ENCODE measurements at regions not wholly inside any gene's neighbourhood (a gene's known extent, or its start where the extent isn't known, plus 50 kb on each side); places are given as distances from the start of the nearest gene placed in this dataset.

DNA sequence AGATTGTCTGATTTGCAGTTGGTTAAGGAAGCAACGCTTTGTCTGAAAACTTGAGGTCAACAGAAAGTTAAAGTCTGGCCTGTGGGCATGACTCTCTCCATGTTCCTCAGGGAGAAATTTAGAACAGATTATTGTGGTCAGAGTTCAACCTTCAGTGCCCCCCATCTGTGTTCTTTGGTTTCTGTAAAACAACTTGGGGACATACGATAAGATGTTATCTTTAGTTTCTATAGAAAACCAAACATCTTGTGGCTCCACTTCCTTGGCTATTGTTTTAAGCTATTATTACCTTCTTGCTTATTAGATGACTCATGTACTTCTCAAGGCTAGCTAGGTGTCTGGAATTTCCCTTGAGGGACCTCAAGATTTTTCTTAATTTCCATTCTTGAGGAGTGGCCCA, 507.7 kb downstream of the PDHA2 start:
- ATAC-seq = no peak
- TF ChIP-seq ESRRG (CRISPR knock-in tag; IDR thresholded peaks at IDR 0.05) (no peak), TOX (CRISPR knock-in tag; IDR thresholded peaks at IDR 0.05; ENCODE audit: borderline replicate concordance) (no peak), RARB (CRISPR knock-in tag; IDR thresholded peaks at IDR 0.05) (no peak), PPARA (CRISPR knock-in tag; IDR thresholded peaks at IDR 0.05; ENCODE audit: borderline replicate concordance) (no peak)
- TF ChIP-seq, protein P1, sequence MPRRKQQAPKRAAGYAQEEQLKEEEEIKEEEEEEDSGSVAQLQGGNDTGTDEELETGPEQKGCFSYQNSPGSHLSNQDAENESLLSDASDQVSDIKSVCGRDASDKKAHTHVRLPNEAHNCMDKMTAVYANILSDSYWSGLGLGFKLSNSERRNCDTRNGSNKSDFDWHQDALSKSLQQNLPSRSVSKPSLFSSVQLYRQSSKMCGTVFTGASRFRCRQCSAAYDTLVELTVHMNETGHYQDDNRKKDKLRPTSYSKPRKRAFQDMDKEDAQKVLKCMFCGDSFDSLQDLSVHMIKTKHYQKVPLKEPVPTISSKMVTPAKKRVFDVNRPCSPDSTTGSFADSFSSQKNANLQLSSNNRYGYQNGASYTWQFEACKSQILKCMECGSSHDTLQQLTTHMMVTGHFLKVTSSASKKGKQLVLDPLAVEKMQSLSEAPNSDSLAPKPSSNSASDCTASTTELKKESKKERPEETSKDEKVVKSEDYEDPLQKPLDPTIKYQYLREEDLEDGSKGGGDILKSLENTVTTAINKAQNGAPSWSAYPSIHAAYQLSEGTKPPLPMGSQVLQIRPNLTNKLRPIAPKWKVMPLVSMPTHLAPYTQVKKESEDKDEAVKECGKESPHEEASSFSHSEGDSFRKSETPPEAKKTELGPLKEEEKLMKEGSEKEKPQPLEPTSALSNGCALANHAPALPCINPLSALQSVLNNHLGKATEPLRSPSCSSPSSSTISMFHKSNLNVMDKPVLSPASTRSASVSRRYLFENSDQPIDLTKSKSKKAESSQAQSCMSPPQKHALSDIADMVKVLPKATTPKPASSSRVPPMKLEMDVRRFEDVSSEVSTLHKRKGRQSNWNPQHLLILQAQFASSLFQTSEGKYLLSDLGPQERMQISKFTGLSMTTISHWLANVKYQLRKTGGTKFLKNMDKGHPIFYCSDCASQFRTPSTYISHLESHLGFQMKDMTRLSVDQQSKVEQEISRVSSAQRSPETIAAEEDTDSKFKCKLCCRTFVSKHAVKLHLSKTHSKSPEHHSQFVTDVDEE (CRISPR knock-in tag; IDR thresholded peaks at IDR 0.05) = no peak

DNA sequence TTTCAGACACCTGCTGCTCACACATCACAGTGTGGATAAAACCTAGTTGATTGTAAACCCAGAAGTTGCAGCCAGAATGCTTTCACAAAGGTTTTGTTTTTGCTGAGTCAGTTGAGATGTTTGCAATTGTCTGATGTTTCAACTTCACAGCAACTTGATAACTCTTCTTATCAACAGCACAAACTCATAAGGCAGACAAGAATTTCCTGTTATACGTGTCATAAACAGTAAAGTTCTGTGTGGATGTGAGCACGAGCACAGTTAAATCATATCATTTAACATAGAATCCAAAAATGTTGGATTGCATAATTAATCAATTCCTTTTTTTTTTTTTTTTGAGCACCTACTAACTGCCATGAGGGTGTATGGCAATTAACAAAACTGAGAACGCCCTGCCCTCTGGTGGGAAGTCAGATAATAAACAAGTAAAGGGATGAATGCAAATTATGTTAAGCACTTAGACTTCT, 512.2 kb downstream of the PDHA2 start:
- ATAC-seq = 0 out of 3 replicates have a peak, but pooled peaks have one; percentile 43
- TF ChIP-seq BACH2 (CRISPR knock-in tag; IDR thresholded peaks at IDR 0.05; ENCODE audit: borderline replicate concordance) = no peak
- no peak for TF ChIP-seq PPARA (CRISPR knock-in tag; IDR thresholded peaks at IDR 0.05; ENCODE audit: borderline replicate concordance)
- TF ChIP-seq CSDC2 (CRISPR knock-in tag; IDR thresholded peaks at IDR 0.05) = no peak
- TF ChIP-seq ZFP3 (CRISPR knock-in tag; IDR thresholded peaks at IDR 0.05) = no peak
- TF ChIP-seq SNAI2 (CRISPR knock-in tag; IDR thresholded peaks at IDR 0.05) = no peak

DNA sequence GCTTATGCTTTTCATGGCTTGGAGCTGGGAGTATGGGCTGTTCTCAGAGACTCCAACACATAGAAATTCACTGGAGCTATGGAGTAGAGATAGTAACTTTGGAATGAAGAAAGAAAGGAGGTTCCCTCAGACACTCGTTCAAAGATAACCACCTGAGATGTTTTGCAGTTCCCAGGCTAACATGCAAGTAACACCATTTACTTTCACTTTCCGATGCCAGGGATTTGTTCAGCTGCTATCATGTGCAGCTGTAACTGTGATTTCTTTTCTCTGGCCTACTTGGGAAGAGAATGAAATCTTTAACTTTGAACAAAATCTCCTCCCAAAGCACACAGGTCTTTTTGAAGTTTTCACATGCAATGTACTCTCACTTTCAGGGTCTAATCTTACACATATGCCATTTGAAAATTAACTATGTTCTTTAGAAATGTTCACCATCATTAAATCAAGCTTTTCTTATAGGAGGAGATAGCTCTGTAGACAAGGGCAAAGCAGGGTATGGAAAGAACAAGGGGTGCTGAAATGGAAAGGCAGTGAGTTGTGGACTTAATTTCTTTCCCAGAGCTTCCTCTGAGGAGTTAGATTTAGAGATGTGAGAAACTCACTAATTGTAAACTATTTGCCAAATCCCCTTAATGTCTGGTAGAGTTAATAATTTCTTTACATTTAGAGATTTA, 514.3 kb downstream of the PDHA2 start:
- TF ChIP-seq, protein P1 (CRISPR knock-in tag; IDR thresholded peaks at IDR 0.05) = no peak
- no peak for TF ChIP-seq ZNF8 (CRISPR knock-in tag; IDR thresholded peaks at IDR 0.05)
- TF ChIP-seq, protein P2, sequence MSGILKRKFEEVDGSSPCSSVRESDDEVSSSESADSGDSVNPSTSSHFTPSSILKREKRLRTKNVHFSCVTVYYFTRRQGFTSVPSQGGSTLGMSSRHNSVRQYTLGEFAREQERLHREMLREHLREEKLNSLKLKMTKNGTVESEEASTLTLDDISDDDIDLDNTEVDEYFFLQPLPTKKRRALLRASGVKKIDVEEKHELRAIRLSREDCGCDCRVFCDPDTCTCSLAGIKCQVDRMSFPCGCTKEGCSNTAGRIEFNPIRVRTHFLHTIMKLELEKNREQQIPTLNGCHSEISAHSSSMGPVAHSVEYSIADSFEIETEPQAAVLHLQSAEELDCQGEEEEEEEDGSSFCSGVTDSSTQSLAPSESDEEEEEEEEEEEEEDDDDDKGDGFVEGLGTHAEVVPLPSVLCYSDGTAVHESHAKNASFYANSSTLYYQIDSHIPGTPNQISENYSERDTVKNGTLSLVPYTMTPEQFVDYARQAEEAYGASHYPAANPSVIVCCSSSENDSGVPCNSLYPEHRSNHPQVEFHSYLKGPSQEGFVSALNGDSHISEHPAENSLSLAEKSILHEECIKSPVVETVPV (CRISPR knock-in tag; IDR thresholded peaks at IDR 0.05) = no peak
- TF ChIP-seq ZNF70 (CRISPR knock-in tag; IDR thresholded peaks at IDR 0.05) = no peak
- no peak for TF ChIP-seq RARB (CRISPR knock-in tag; IDR thresholded peaks at IDR 0.05)
- no peak for TF ChIP-seq TOX (CRISPR knock-in tag; IDR thresholded peaks at IDR 0.05; ENCODE audit: borderline replicate concordance)
- no peak for TF ChIP-seq ARNTL (CRISPR knock-in tag; IDR thresholded peaks at IDR 0.05; ENCODE audit: borderline replicate concordance, low read depth)
- TF ChIP-seq, protein P3, sequence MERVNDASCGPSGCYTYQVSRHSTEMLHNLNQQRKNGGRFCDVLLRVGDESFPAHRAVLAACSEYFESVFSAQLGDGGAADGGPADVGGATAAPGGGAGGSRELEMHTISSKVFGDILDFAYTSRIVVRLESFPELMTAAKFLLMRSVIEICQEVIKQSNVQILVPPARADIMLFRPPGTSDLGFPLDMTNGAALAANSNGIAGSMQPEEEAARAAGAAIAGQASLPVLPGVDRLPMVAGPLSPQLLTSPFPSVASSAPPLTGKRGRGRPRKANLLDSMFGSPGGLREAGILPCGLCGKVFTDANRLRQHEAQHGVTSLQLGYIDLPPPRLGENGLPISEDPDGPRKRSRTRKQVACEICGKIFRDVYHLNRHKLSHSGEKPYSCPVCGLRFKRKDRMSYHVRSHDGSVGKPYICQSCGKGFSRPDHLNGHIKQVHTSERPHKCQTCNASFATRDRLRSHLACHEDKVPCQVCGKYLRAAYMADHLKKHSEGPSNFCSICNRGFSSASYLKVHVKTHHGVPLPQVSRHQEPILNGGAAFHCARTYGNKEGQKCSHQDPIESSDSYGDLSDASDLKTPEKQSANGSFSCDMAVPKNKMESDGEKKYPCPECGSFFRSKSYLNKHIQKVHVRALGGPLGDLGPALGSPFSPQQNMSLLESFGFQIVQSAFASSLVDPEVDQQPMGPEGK (CRISPR knock-in tag; IDR thresholded peaks at IDR 0.05; ENCODE audit: borderline replicate concordance) = no peak
- ATAC-seq = peak; percentile 56; the same call in 2 of the 3 replicates

DNA sequence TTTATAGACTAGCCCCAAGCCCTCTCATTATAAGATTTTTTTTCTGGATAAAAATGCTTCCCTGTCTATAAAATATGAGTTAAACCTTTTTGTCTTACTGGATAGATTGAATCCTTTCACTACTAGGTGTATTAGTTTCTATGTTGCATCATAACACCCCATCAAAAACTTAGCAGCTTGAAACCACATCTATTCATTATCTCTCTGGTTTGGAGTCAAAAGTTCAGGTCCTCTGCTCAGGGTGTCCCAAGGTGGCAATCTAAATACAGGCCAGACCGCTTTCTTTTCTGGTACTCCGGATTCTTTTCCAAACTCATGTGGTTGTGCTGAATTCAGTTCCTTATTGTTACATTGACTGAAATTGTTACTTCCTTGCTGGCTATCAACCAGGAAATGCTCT, 515.5 kb downstream of the PDHA2 start:
- ATAC-seq = no peak
- TF ChIP-seq TCF4 (CRISPR knock-in tag; IDR thresholded peaks at IDR 0.05; ENCODE audit: borderline replicate concordance) (no peak), BACH2 (CRISPR knock-in tag; IDR thresholded peaks at IDR 0.05; ENCODE audit: borderline replicate concordance) (no peak), OSR1 (CRISPR knock-in tag; IDR thresholded peaks at IDR 0.05) (no peak), ZNF565 (CRISPR knock-in tag; conservative IDR thresholded peaks at IDR 0.05; ENCODE audit: low read depth) (no peak), RARB (CRISPR knock-in tag; IDR thresholded peaks at IDR 0.05) (no peak), ZFP30 (CRISPR knock-in tag; IDR thresholded peaks at IDR 0.05) (no peak), SNAI2 (CRISPR knock-in tag; IDR thresholded peaks at IDR 0.05) (no peak), PPARA (CRISPR knock-in tag; IDR thresholded peaks at IDR 0.05; ENCODE audit: borderline replicate concordance) (no peak), CSDC2 (CRISPR knock-in tag; IDR thresholded peaks at IDR 0.05) (no peak), ARNTL (CRISPR knock-in tag; IDR thresholded peaks at IDR 0.05; ENCODE audit: borderline replicate concordance, low read depth) (no peak), ISL1 (CRISPR knock-in tag; IDR thresholded peaks at IDR 0.05) (no peak), TOX (CRISPR knock-in tag; IDR thresholded peaks at IDR 0.05; ENCODE audit: borderline replicate concordance) (no peak), ZNF8 (CRISPR knock-in tag; IDR thresholded peaks at IDR 0.05) (no peak)
- TF ChIP-seq, protein P1 (CRISPR knock-in tag; IDR thresholded peaks at IDR 0.05) = no peak
- TF ChIP-seq, protein P4, sequence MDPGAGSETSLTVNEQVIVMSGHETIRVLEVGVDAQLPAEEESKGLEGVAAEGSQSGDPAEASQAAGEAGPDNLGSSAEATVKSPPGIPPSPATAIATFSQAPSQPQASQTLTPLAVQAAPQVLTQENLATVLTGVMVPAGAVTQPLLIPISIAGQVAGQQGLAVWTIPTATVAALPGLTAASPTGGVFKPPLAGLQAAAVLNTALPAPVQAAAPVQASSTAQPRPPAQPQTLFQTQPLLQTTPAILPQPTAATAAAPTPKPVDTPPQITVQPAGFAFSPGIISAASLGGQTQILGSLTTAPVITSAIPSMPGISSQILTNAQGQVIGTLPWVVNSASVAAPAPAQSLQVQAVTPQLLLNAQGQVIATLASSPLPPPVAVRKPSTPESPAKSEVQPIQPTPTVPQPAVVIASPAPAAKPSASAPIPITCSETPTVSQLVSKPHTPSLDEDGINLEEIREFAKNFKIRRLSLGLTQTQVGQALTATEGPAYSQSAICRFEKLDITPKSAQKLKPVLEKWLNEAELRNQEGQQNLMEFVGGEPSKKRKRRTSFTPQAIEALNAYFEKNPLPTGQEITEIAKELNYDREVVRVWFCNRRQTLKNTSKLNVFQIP (CRISPR knock-in tag; IDR thresholded peaks at IDR 0.05; ENCODE audit: borderline replicate concordance, low read depth) = no peak
